ENCODE measurements at regions not wholly inside any gene's neighbourhood (a gene's known extent, or its start where the extent isn't known, plus 50 kb on each side); places are given as distances from the start of the nearest gene placed in this dataset.

DNA sequence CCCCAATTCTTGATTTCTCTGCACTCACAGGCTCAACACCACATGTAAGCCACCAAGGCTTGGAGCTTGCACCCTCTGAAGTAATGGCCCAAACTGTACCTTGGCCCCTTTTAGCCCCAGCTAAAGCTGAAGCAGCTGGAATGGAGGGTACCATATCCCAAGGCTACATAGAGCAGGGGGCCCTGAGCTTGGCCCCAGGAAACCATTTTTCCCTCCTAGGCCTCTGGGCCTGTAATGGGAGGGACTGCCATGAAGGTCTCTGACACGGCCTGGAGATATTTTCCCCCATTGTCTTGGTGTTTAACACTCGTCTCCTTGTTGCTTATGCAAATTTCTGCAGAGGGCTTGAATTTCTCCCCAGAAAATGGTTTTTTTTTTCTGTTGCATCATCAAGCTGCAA, 69.7 kb downstream of the SKA1 start:
- no peak for DNase-seq

DNA sequence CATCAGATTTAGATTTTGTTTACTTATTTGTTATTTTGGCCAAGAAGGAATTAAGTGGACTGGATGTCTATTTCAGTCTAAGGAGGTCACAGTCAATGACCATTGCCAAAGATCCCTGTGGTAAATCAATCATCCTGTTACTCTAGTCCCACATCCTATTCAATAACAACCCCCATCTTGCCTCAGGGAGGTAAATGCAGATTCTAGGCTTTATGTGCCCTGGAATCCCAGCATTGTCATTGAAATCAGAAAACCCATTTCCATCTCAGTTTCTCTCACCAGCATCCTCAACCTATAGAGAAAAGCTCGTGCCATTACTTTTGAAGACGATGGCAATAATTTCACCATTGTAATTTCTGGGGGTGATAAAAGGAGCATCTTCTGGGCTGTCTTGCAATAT, 71.8 kb downstream of the SKA1 start:
- no peak for DNase-seq

DNA sequence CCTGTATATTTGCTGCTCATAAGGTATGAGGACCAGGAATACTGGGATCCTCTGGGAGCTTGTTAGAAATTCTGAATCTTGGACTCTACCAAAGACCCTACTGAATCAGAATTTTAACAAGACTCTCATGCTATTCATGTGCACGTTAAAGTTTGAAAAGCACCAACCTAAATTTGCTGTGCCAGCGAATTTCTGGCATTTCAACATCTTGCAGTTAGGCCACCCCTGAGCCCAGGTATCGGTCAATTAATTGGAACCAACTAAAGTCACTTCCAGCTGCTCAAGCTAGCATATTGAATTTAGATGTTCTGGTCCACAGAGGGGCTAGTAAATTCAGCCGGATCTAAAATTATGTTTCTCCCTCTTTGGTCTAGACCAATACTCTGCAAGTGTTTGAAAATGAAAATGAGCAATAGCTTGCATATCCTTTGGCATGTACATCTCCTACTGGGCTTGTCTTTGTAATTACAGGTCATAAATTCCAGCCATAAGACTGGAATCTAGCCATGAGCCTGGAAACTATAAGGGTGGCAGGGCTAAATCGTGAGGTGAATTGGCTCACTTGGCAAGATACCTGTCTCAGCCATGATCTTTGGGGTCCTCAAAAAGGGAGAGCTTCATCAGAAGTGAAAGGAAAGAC, 72.4 kb downstream of the SKA1 start:
- no peak for DNase-seq

DNA sequence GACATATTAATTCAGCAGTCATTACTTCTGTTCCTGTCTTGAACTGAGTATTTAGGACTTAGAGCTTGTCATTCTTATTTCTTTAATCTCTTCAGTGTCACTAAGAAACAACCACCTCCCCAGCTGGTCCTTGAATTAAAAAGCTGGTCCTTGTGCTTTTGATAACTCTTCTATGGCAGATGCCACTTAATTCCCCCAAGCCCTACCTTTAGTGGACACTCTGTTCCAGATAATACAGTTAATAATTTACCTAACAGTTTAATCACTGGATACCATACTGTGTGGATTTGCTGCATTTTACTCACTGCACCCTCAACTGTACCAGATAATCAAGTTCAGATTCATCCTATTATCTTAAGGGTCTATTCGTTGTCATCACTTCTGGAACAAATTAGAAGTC, 73.1 kb downstream of the SKA1 start:
- no peak for DNase-seq

DNA sequence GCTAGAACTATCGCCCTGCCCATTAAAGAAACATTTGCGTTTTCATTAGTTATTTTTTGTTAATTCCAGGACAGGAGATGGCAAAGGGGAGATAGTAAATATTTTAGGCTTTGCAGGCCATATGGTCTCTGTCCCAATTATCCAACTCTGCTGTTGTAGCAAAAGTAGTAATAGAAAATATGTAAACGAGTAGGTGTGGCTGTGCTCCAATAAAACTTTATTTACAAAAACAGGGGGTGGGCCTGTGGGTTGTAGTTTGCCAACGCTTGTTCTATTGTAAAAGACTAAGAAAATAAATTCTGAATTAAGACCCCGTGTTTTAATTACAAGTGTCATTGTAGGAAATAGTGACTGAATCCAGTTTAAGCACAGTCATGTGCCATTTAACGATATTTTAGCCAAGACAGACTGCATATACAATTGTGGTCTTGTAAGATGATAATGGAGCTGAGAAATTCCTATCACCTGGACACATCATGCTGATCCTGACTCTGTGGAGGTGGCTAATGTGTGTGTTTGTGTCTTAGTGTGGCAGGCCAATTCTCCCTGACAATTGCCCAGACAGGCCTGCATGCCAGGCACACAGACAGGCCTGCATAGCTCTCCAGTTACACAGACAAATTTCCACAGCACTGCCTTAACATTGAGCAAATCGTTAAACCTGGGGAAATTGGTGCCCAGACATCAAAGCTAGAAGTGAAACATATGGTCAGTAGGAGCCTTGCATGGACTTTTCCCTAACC, 76.4 kb downstream of the SKA1 start:
- DNase-seq, result no peak

DNA sequence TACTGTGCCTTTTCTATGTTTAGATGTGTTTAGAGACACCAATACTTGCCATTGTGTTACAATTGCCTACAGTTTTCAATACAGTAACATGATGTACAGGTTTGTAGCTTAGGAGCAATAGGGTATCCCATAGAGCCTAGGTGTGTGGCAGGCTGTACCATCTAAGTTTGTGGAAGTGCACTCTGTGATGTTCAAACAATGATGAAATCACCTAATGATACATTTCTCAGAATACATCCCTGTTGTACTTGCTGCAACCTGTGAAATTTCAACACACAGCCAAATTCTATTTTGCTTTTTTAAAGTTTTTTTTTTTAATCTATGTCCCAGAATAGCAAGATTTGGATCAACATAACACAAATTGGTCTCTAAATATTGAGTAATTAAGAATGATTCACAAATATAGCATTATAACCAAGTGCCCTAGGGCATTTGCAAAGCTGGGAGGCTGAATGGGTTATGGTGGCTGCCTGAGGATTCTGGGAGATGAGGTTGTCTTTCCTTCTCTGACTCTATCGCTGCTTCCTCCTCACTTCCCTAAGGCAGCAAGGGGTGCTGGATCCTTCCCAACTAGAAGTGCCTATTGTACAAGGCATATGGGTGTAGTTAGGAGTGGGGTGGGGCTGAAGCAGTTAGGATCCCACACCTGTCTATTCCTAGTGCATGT, 78.3 kb downstream of the SKA1 start:
- no peak for DNase-seq

DNA sequence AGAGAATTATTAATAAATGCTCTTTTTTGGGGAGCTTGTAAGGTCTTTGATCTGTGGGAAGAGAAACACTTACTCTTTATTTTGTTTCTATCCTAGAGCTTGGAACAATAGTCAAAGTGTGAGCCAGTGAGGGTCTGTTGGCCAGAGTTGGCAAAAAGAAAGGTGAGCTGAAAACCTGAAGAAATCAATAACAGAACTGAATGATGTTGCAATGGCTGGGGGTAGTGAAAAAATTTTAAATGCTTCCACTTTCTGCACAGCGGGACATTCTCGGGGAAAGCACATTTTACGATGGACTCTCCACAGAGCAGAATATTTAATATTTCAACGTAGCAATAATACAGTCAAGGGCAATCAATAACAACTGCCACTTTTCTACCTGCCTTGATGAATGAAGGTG, 78.9 kb downstream of the SKA1 start:
- no peak for DNase-seq

DNA sequence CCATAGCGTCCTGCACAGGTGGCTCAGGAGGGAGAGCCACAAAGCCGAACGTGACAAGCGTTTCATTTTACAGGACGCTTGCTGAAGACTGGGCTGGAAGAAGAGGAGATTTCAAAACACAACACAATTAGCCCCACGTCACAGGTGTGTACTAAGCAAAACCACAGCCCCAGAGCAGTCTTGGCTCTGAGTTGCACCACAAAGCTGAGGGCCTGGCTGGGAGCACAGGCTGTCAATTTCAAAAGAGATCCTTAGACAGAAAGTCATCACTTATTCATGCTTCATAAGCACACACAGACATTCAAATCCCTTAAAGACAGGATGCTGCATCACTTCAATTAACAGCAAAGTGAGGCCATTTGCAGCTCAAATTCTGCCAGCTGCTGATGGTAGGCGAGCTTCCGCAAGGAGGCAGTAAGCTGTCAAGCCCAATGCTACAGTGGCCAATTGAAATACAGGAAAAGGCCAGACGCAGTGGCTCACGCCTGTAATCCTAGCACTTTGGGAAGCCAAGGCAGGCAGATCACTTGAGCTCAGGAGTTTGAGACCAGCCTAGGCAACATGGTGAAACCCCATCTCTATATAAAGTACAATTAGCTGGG, 79.6 kb downstream of the SKA1 start:
- DNase-seq, result no peak

DNA sequence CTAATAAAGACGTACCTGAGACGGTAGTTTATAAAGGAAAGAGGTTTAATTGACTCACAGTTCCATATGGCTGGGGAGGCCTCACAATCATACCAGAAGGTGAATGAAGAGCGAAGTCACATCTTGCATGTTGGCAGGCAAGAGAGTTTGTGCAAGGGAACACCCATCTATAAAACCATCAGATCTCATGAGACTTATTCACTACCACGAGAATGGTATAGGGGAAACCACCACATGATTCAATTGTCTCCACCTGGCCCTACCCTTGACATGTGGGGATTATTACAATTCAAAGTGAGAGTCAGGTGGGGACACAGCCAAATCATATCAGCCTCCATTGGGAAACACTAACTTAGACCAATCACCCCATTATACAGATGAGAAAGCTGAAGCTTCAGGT, 81.4 kb downstream of the SKA1 start:
- no peak for DNase-seq

DNA sequence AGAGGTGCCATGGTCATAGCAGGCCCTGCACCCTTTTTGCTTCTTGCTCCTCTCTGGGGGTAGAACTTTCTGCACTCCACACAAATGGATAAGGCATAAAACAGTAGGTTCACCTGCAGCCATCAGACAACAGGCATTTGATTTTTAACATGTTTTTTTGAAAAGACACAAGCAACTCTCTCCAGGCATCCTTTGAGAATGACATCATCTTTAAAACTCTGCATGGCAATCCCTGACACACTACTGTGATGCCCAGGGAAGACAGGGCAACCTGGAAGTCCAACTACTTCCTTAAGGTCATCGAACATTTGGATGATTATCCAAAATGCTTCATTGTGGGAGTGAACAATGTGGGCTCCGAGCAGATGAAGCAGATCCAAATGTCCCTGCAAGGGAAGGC, 82.8 kb downstream of the SKA1 start:
- DNase-seq, result no peak

DNA sequence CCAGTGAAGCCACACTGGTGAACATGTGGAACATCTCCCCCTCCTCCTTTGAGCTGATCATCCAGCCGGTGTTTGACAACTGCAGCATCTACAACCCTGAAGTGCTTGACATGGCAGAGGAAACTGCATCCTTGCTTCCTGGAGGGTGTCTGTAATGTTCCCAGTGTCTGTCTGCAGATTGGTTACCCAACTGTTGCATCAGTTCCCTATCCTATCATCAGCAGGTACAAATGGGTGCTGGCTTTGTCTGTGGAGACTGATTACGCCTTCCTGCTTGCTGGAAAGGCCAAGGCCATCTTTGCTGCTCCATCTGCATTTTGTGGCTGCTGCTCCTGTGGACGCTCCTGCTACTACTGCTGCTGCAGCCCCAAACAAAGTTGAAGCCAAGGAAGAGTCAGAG, 83.5 kb downstream of the SKA1 start:
- DNase-seq, result no peak

DNA sequence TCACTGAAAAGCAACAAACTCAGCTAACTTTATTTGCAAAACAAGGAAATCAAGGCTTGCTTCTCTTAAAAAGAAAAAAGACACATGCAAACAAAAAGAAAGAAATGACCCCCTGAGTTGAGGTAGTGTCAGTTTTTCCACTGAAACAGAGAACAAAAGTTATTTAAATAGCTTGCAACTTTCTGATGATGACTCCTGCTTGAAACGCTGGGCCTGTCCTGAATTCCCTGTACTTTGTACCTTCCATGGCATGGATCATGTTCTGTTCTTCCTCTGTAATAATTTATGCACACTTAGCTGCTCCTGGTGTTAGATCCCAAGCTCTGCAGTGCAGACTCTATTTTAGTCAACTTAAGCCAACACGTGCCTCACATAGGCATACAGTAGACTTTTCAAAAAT, 84.0 kb downstream of the SKA1 start:
- DNase-seq, result no peak

DNA sequence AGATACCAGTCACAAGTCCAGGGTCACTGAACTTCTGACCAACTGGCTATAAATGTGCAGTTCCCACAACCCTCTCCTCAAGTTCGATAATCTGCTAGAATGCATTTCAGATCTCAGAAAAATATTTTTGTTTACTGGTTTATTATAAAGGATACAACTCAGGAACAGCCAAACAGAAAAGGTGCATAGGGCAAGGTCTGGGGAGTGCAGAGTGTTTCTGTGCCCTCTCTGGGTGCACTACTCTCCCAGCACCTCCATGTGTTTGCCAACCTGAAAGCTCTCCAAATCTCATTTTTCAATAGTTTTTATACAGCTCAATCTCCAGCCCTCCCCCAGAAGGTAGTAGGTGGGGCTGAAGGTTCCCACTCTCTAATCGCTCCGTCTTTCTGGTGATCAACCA, 85.2 kb downstream of the SKA1 start:
- no peak for DNase-seq

DNA sequence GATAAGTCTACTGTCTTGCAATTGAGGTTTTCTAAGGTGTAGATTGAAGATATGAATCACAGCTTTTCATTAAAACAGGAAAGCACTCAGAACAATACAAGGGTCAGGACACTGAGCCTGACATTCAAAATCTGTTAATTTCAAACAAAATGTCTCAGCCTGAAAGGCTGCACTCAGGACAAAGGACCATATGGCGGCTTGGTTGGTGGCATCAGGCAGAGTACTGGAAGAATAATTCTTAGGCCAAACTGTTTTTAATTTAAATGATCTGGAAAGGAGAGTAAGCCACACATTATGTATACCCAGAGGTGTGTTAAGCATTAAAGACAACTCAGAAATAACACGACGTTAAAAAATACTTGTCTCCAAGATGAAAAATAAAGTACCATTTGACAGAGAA, 85.9 kb downstream of the SKA1 start:
- no peak for DNase-seq

DNA sequence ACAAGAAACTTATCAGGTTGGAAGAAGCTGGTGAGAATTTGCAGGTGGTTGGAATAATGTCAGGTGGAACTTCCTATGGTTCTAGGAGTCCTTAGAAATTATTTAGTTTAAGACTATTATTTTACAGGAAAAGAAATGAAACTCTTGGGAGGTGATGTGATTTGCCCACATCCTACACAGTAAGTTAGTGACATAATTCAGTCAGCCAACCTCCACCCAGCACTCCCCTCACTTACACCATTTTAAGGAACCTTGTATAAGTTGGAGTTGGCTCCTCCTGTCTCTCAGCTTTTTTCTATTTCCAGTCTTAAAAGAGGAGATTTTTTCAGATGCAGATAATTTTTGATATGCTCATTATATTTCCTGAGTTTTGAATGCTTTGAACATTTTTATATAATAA, 86.4 kb downstream of the SKA1 start:
- DNase-seq, result no peak

DNA sequence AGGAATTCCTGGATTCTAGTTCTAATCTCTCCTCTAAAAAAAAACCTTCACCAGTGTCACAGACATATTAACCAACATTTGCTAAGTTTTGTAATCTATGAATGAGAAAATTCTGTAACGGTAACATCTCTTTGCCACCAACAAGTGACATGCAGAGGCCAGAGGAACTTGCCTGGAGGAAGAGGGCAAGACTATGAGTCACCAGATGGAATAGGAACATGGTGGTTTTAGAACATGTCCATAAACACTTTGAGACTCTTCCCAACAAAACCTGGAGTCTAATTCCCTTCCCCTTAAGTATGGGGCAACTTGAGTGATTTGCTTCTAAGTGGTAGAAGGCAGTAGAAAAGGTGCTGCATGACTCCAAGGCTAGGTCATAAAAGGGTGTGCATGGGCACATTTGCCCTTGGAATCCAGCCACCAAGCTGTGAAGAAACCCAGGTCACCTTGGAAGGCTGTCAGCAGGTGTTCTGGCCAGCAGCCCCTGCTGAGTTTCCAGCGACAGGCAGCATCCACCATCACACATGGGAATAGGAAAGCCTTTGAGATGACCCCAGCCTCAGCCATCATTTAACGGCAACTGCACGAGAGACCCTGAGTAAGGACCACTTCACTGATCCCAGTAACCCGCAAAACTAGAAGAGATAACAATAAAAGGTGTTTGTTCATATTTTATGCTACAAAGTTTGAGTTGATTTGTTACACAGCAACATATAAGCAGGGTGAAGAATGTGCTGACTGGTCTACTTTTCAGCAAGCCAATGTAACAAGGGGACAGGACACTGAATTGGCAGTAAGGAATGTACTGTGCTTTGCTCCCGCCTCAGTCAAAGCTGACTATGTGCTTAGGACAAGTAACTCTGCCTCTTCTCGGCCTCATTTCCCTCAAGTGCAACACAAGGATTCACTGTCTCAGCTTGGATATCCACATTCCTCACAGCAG, 90.6 kb downstream of the SKA1 start:
- DNase-seq, result no peak

DNA sequence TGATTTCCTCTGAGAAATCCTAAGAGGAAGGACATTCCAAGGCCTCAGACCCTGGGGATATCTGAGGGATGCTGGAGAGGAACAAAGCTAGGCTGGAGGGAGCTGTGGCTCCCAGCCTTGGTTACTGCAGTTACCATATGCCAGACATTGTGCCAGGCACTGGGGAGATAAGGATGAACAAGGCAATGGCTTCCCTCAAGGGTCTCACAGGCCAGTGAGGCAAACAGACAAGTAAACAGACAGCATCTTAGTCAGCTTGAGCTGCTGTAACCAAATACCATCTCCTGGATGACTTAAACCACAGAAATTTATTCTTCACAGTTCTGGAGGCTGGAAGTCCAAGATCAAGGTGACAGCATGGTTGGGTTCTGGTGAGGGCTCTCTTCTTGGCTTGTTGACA, 91.8 kb downstream of the SKA1 start:
- no peak for DNase-seq

DNA sequence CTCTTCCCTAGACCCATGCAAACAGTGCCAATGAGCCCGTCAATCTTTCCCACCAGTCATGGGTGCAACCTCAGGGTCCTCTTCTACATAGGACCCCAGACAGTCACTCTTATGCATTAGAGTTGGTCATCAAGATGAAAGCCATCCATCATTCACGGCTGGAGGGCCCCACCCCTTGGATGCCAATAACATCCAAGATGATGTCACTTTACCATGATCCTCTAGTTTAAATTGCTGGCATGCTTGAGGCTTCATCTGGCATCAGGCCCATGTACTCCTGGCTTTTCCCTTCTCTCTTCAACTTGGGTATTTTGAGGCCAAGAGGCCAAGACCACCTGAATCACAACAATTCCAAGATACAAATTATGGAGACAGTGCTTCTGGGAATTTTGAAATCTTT, 91.1 kb upstream of the MAPK4 start:
- DNase-seq, result no peak

DNA sequence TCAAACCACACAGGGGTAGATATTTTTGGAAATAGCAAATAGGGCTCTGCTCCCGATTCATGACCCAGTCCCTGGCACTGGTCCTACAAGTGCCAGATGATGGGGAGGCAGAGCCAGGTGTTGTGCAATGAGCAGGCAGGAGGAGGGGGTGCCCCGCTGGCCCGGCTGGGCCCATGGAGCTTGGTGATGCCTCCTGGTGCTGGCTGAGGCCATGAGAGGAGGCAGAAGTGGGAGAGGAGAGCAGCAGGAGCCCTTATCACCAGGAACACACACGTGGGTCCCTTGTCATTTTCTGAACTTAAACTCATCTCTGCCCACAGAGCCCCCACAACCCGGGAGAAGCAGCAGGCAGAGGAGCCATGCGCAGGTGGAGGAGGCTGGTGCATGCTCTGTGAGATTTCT, 90.5 kb upstream of the MAPK4 start:
- peak; percentile 9 for DNase-seq

DNA sequence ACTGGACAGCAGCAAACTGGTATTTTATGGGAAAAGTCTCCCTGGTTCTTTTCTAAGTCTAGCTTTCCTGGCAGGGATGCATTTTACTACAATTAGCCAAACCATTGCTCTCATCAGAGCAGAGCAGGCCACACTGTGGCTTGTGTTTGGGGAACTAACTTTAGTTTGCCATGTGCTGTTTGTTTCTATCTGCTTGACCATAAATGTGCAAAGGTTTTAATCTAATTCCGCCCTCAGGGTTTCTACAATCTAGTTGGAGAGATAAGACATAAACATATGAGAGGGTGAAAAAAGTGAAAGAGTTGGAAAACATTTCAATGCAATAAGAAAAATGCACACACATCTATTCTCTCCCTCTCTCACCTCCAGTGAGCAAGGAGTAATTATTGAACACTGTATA, 86.9 kb upstream of the MAPK4 start:
- DNase-seq, result peak; percentile 73

DNA sequence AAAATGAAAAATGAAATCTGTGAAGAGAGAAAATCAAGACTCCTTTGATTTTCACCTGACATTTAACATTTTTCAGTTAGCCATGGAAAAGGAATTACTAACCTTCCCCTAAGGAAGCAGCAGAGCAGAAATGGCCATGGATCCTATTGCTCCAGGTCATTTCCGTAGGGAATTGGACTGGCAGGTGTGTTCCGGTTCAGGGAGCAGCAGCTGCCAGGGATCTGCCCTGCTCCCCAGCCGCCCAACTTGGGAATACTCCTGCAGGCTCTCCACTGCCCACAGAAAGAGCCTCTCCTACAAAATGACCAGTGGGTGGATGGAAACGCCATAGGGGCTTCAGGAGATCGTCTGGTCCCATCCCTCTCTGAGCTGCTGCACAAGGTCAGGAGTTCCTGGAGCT, 86.0 kb upstream of the MAPK4 start:
- no peak for DNase-seq

DNA sequence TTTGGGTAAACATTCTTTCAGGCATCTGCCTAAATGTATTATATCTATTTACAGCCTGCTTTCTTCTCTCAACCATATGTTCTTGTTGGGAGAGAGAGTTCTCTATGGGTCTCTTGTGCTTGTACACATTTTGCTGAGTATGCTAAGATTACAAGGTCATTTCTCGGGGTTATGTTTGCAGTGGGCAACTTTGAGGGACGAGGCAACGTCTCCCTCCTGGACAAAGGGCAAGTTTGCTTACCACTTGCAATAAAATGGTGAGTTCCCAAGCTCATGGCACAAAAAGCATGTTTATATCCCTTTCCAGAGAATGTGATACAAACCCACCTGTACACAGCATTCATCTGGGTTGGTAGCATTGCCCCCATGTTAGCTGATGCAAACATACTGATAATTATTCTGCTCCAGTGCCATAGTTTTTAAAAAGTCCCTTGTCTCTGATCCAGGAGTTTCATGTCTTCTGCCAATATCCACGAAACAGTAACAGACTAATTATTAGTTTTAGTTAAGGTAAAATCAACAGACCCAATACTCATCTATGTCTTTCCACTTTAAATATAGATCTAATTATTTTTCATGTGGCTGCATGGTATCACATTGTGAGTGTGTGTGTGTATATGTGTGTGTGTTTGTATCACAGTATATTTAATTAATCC, 84.2 kb upstream of the MAPK4 start:
- DNase-seq, result no peak

All from hematopoietic multipotent progenitor cell treated with erythropoietin and hydrocortisone succinate and interleukin-3 and kit ligand, for 4 days (in vitro differentiated cells).